Astrocyte of the cerebellum (primary cell): ENCODE measurements at regions not wholly inside any gene's neighbourhood (a gene's known extent, or its start where the extent isn't known, plus 50 kb on each side); places are given as distances from the start of the nearest gene placed in this dataset.

Experiments used
- DNase-seq: peaks from one replicate; pipeline ENCODE4 v3.0.0-alpha.2; 2011; ENCODE audit warnings: low read depth
- H3K4me3 ChIP-seq: 2 replicates; pipeline ENCODE4 v1.5.1; 2011; ENCODE audit warnings: mild to moderate bottlenecking, low read depth, low read length, moderate library complexity
- in situ Hi-C: cut with HindIII; loops from 2 replicates; pipeline ENCODE4 v1.10.0; 2017; ENCODE audit warnings: low sequenced_read_pairs
- TF ChIP-seq, protein P1 (sequence below): IDR thresholded peaks from 2 replicates; pipeline ENCODE4 v1.5.1; 2012; ENCODE audit warnings: low read length, low read depth, moderate library complexity, mild to moderate bottlenecking; ENCODE audit errors: missing control alignments

DNA sequence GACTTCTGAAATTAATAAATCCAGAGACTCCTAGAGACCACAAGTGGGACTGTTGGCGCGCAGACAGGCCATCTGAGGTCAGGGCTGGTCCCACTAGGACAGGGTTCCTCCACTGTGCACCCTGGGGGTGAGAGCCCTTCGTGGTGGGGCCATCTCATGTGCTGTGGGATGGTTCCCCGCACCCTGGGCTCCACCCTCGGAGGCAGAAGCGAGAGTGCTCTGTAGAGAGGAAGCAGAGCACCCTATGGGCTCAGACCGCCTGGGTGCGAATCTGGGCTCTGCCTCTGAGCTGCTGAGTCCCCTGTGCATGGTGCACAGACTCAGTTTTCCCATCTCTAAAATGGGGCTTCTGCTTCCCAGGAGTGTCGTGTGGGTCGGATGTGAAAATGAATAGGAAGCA is 227.3 kb downstream of the NPHP4 start:
- DNase-seq: no peak
- in situ Hi-C loops: no loop called here
- TF ChIP-seq, protein P1, sequence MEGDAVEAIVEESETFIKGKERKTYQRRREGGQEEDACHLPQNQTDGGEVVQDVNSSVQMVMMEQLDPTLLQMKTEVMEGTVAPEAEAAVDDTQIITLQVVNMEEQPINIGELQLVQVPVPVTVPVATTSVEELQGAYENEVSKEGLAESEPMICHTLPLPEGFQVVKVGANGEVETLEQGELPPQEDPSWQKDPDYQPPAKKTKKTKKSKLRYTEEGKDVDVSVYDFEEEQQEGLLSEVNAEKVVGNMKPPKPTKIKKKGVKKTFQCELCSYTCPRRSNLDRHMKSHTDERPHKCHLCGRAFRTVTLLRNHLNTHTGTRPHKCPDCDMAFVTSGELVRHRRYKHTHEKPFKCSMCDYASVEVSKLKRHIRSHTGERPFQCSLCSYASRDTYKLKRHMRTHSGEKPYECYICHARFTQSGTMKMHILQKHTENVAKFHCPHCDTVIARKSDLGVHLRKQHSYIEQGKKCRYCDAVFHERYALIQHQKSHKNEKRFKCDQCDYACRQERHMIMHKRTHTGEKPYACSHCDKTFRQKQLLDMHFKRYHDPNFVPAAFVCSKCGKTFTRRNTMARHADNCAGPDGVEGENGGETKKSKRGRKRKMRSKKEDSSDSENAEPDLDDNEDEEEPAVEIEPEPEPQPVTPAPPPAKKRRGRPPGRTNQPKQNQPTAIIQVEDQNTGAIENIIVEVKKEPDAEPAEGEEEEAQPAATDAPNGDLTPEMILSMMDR: no peak
- no peak overlapping the region for H3K4me3 ChIP-seq

DNA sequence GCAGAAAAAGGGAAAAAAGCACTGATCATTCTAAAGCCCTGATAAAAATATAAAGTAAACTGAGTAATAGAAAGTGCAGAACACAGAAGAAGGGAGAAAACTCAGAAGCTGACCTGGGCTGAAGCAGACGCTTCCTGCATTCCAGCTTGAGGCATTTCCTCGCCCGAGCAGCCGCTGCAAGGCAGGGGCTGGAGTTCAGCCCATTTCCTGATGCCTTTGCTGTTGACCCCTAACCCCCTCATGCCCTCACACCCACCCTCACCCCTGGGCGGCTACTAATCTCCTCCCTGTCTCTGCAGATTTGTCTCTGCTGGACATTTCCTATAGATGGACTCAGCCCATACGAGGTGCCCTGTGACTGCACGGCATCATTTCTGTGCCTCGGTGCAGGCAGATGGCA is 227.8 kb downstream of the NPHP4 start:
- in situ Hi-C loops: no loop called here
- TF ChIP-seq, protein P1: no peak
- no peak for DNase-seq
- H3K4me3 ChIP-seq: no peak overlapping the region

DNA sequence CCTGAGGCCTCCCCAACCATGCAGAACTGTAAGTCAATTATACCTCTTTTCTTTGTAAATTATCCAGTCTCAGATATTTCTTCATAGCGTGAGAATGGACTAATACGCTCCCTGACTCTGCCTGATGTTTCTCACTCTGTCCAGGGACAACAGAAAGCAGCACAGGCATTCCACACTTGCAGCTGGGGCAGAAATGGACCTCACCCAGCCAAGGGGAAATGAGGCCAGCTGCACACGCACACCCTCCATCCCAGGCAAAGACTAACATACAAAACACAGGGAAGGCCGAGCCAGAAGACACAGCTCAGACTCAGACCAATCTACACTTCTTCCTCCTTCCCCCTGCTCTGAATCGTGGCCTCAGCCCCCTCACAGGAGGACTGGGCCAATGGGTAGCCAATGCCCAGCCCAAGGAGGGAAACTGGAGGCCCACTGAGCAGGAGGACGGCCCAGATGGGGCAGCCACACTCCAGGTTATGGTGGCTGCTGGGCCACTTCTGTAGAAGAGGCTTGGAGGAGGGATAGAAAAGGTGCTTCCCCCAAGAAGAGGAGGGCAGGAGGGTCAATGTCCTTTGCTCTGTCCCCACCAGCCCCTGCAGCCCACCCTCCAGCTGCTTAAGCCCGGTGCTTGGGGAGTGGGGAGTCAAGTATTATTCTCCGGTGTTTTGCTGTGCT is 228.4 kb downstream of the NPHP4 start:
- TF ChIP-seq, protein P1: no peak
- no peak overlapping the region for H3K4me3 ChIP-seq
- in situ Hi-C loops: no loop called here
- no peak for DNase-seq

DNA sequence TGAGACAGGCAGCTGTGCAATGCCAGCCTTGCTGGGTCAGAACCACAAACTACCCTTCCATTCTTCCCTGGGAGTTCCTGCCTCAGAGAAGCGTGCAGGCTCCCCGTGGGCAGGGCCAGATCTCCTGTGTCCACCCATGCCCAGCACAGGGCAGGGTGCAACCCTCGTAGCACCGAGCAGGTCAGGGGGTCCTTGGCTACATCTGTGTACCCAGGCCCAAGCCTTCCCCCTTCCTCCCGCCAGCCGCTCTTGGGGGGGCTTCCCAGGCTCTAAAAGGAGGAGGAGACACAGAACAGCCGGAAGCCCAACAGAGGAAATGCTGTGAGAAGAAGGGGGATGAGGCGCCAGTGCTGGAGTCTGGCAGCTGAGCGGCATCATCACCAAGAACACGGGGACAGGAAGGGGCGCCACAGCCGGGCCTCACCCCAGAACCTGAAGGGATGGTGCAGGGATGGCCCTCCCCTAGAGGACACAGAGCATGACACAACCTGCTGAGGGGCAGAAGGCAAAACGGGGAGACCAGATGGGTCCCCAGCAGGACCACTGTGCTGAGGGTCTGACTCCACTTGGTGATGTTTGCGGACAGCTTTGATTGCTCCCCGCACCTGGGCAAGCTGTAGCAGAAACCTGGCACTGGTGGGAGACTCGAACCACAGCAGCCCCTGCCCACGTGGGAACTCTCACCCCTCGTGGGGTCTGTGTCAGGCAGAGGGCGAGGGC is 233.2 kb downstream of the NPHP4 start:
- TF ChIP-seq, protein P1: no peak
- in situ Hi-C loops: no loop called here
- no peak overlapping the region for H3K4me3 ChIP-seq

DNA sequence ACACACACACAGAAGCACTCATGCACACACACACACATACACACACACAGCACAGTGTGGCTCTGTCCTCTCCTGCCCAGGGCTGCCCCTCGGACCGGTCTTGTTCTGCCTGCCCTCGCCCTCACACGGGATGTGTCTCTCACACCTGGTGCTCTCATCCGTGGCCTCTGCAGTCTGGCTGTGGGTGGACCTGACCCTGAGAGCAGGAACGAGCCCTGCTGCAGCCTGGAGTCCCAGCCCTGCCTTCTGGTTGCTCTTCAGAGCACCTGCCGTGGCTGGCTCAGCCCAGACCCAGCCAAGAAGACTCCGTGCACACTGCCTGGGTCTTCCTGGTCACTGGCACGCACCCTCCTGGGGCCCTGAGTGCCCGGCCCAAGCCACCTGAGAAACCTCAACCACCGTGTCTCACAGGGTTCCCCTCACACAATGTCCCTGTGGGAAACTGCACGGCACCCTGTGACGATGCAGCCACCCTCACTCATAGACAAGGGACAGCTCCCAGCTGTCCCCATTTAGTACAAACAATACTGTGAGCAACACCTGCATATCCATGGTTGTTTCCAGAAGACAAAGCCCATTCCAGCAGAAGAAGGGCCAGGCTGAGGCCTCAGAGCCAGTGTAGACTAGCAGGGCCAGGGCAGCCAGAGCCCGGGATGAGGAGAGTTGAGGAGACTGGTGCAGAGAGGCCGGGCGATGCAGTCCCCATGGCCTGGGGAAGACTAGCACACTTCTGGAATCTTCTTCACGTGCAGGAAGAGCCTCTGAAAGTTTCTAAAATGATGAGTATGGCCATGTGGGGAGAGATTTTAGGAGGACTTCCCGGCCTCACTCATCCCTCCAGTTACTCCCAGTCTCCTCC is 234.0 kb downstream of the NPHP4 start:
- in situ Hi-C loops: no loop called here
- H3K4me3 ChIP-seq: no peak overlapping the region
- TF ChIP-seq, protein P1: no peak
- DNase-seq: no peak

More for the DNA sequence above, 233.2 kb downstream of the NPHP4 start:
- no peak for DNase-seq

DNA sequence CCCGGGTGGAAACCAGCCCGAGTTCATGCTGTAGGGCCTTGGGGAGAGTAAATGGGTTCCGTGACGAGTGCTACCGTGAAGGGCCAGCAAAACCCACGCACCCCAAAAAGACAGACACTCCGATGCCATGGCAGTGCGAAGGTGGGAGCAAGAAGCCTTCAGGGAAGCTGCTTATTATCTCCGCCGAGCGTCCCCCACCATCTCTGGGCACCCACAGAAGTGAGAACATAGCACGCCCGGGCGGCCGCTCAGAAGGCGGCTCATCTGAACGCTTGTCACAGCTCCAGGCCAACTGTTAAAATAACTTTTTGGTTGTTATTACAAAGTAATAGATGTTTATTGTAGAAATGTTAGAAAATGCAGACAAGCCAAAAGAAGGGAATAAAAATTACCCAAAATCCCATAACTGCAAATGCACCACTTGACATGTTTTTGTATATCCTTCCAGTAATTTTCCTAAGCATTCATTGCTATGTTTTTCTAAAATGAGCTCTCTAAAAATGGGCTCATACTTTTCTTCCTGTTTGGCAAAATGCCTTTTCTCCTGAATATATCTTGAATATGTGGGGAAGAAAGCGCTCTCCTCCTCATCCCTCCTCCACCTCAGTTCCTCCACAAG is 234.9 kb downstream of the NPHP4 start:
- DNase-seq: no peak
- TF ChIP-seq, protein P1: no peak
- no peak overlapping the region for H3K4me3 ChIP-seq
- in situ Hi-C loops: no loop called here
